HG03432 (cell line): ENCODE measurements at regions not wholly inside any gene's neighbourhood (a gene's known extent, or its start where the extent isn't known, plus 50 kb on each side); places are given as distances from the start of the nearest gene placed in this dataset.

ENCODE experiments used
- ATAC-seq: cut with Tn5 transposase; IDR thresholded peaks from one replicate; pipeline ENCODE4 v1.9.1; 2021; ENCODE audit warnings: mild to moderate bottlenecking, moderate library complexity; ENCODE audit not compliant: unreplicated experiment

GRCh38 chr2:208545403-208546042, 138.9 kb downstream of the PTH2R start:
- no peak for ATAC-seq

GRCh38 chr2:208546107-208546506, 139.5 kb downstream of the PTH2R start:
- ATAC-seq, result no peak

GRCh38 chr2:208546860-208547650, 140.5 kb downstream of the PTH2R start:
- no peak for ATAC-seq

- ATAC-seq, result no peak
These were observed 142.1 kb downstream of the PTH2R start for GRCh38 chr2:208548700-208549099.

GRCh38 chr2:208549546-208550158, 143.1 kb downstream of the PTH2R start:
- no peak for ATAC-seq

DNA sequence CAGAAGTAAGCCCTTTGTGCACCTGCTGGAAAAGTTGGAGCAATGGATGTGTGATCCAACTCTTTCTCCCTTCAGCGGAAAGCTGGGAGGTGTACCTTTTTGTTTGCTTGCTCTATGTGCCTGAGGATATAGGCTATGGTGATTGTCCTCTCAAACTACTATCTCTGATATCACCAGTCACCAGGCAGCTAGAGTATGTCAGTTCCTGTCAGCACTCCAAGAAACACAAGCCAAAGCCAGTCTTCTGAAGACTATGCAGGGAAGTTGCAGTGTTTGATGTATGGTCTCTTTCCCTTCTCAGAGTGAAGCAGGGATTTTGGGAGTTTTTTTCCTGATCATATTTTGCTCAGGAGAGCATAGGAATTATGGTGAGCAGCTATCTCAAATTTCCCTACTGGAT, 146.4 kb downstream of the PTH2R start:
- ATAC-seq, result no peak

- ATAC-seq, result no peak
These were observed 150.4 kb downstream of the PTH2R start for GRCh38 chr2:208556983-208557484.

DNA sequence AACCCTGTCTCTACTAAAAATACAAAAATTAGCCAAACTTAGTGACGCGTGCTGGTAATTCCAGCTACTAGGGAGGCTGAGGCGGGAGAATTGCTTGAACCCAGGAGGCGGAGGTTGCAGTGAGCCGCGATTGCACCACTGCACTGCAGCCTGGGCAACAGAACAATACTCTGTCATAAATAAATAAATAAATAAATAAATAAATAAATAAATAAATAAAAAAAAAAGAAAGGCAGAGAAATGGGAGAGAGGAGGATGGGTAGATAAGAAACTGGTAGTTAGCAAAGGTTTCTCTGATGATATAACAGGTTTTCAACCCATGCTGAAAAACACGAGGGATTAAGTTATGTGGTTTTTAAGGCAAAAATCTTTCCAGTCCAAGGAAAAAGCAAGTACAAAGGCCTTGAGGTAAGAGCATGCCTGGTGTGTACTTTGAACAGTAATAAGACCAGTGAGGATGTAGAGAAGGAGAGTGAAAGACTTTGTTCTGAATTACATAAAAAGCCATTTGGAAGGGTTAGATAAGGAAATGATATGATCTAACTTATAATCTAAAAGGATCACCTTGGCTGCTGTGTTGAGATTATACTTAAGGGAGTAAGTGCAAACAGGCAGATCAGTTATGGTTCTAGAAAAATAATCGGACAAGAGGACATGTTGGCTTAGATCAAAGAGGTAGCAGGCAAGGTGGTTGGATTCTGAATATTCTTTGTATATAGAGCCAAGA, 159.3 kb downstream of the PTH2R start:
- ATAC-seq, result no peak

- ATAC-seq, result no peak
These were observed 161.6 kb downstream of the PTH2R start for GRCh38 chr2:208568203-208568602.

DNA sequence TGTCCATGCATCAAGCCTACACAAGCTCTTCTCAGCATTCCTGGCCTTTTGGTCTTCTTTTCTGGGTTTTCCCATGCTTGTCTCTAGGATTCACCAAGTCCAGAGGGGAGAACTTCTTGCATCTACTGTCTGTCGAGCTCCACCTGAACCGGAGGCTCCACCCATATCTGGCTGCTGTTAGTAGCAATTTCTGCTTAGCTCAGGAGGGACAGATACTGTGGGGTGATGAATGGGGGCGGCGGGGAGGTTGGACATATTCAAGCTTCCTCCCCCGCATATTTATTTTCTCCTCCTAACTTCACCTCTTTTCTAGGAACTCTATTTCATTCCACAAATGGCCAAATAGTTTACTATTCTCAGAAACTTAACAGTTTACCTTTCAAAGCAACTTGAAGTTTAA, 163.5 kb downstream of the PTH2R start:
- no peak for ATAC-seq

- ATAC-seq, result no peak
These were observed 164.5 kb downstream of the PTH2R start for GRCh38 chr2:208570851-208571763.

DNA sequence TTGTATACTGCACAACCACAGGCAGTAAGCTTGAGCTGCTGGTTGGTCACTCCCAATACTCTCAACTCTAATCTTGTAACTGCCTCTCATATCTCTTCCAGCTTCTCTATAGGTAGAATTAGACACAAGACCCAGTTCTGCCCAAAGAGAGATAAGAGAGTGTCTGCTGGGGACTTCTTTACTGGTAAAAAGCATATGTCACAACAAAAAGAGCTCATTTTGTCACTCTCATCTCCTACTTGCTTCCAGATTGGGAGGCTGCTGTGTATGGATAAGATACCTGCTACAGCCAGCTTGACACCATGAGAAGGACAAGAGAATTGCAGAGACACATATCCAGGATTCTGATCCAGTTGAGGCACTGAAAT, 165.2 kb downstream of the PTH2R start:
- ATAC-seq, result no peak

DNA sequence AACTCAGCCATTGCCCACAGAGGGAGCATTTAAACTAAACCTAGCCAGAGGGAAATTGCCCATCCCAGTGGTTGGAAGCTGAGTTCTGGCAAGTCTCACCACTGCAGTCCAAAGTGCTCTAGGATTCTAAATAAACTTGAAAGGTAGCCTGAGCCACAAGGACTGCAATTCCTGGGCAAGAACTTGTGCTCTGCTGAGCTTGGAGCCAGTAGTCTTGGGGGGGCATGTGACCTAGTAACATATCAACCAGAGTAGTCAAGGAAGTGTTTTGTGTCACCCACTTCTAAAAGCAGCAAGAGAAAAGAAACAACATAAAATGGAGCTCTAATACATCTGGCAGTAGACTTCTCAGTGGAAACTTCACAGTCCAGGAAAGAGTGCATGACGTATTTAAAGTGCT, 167.0 kb downstream of the PTH2R start:
- ATAC-seq, result no peak

GRCh38 chr2:208579678-208580077, 173.1 kb downstream of the PTH2R start:
- ATAC-seq, result no peak

GRCh38 chr2:208584378-208584985, 177.9 kb downstream of the PTH2R start:
- no peak for ATAC-seq

GRCh38 chr2:208586516-208586915, 179.9 kb downstream of the PTH2R start:
- no peak for ATAC-seq

- ATAC-seq, result no peak
These were observed 188.2 kb downstream of the PTH2R start for GRCh38 chr2:208594642-208595385.

- no peak for ATAC-seq
These were observed 189.0 kb downstream of the PTH2R start for GRCh38 chr2:208595386-208596275.
